ENCODE measurements at regions not wholly inside any gene's neighbourhood (a gene's known extent, or its start where the extent isn't known, plus 50 kb on each side); places are given as distances from the start of the nearest gene placed in this dataset.

DNA sequence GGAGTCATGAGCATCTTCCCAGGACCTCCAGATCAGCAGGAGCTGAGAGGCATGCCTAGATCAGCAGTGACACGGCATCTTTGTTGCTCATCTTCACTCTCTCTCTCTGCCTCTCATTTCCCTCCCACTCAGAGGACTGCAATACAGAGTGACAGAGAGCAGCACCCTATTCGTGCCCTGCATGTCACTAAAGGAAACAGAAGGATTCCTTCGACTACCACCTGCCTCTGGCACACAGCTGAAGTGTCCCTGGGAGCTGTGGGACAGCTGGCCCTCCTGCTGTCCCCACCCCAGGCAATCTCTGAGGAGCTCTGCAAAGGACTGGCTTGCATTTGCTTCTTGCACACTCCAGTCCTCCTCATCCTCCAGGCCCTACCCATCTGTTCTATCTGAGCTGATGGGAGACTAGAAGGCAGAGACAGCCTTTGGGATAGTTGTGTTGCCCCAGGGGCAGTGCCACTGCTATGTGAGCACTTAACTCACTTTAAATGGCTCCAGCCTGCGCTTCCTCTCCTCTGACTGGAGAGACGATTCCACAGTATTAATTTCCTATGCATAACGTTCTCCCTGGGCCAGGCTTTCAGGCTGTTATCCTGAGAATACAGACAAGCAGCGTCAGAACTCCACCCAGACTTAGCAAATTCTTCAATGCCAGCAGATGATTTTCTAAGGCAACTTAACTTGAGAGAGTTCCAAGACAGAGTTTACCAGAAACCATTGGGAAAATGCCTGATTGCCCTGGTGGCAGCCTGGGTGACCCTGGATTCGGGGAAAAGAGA lies 167.6 kb upstream of the MAP1B start:
- DNase-seq (ENCODE audit: low read depth in 4 of 4, low spot score in 3 of 4) = no peak

DNA sequence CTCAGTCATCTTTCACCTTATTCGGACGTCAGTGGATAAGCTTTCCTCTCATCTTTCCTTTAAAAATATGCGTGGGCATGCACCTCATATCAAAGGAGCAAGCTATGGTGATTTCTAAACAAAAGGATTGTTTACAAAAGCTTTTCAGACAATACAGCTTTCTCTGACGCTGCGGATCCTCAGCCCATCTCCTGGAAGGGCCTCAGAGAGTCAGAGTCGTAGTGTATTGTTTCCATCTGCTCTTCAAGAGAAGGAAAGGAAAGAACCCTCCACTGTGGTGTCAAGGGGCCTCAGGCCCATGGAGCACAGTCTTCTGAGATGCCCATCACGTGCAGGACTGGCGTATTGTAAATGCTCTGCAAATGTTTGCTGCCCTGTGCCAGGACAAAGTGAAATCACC lies 163.4 kb upstream of the MAP1B start:
- no peak for DNase-seq (ENCODE audit: low read depth in 4 of 4, low spot score in 3 of 4)

DNA sequence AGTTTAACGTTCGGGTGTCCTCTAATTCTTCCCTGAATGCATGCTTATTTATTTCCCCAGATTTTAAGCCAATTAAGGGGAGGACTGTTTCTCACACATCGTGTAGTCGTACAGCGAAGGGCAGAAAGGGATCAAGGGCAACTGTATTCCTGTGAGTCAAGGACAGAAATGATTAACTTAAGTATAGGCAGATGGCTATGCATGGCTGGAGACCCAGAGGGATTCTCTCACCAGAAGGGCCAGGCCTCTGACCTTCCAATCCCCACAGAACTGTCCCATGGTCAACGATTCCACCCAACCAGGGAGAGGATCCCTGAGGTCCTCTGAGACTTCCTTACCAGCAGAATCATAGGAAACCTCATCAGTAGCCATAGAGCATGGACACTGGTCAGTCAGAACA lies 161.8 kb upstream of the MAP1B start:
- DNase-seq (ENCODE audit: low read depth in 4 of 4, low spot score in 3 of 4) = no peak

DNA sequence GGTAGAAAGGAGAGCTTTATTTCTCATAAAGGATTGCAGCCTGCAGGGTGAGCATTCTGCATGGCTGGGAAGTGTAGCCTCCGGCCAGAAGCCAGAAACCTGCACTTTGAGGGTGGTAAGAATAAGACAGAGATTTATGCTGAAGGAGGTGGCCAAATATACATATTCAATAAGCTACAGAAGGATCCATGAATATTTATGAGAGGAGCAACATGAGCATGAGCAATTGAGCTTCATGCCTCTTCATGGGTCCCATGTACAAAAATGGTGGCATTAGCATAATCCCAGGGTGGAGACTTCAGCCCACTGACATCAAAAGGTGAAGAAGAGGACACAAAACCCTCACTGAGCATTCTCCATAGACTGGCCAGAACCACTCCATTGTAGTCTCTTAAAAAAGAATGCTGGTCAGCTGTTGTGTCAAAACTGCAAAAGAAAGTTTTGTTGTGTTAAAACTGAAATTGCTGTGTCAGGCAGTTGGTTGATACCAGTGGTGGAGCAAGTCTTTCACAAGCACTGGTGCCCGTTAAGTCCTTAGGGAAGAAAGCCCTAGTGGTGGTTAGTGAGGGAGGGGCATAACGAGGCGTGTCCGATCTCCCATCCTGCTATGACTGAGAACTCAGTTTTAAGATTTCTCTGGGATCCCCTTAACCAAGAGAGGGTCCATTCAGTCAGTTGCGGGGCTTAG lies 160.8 kb upstream of the MAP1B start:
- DNase-seq (ENCODE audit: low read depth in 4 of 4, low spot score in 3 of 4) = no peak

DNA sequence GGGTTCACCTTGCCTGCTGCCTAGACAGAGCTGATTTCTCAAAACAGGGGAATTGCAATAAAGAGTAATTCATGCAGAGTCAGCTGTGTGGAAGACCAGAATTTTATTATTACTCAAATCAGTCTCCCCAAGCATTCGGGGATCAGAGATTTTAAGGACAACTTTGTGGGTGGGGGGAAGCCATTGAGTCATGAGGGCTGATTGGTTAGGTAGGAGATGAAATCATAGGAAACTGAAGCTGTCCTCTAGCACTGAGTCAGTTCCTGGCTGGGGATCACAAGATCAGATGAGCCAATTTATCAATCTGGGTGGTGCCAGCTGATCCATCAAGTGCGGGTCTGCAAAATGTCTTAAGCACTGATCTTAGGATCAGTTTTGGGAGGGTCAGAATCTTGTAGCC lies 159.1 kb upstream of the MAP1B start:
- no peak for DNase-seq (ENCODE audit: low read depth in 4 of 4, low spot score in 3 of 4)

DNA sequence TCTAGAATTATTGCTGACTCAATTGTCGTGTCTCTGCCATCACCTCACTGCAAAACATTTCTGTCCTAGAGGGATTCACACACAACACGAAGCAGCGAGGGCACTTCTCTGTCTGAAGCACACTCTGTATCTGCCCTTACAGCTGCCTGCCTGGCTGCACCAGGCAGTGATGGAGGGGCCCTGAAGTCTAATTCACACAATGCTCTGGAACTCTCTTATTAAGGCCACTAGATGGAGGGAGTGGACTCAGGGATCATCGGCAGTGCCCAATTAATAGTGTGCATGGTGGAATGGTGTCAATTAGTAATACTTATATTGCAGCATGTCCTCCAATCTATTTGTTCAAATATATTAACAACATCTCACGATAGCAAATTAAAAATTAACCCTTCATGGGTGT lies 157.5 kb upstream of the MAP1B start:
- no peak for DNase-seq (ENCODE audit: low read depth in 4 of 4, low spot score in 3 of 4)

DNA sequence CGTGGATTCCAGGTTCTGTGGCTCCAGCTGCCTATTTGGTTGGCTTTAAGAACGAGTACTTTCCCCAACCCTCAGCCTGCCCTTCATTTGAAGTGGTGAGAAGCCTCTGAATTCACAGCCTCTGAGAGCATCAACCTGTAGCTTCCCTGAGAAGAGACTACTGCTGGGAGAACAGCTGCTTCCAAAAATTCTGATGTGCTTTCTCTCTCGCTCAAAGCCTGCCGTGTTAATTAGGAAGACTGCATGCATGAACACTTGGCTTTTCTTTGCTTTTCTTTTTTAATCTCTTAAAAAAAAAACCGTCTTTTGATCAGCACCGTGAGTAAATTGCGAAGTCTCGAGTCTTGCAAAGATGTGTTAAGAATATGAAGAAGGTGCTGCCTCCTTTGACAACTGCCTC lies 153.4 kb upstream of the MAP1B start:
- DNase-seq (ENCODE audit: low read depth in 4 of 4, low spot score in 3 of 4) = no peak

DNA sequence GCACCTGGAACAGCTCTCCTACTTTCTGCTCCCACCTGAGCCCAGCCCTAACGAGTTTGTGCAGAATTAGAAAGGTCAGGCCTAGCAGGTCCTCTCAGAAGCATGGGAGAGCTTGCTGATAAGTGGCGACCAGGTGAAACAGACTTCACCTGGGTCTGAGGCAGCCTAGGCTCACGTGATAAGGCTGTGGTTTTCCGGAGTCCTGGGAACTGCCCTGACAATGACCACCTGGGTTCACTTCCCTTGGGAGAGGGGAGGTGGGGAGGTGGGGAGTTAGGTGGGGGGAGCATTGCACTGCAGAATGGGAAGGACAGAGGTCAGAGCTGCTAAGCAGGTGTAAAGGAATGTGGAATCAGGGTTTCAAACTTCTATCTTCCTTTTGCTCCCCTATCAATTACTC lies 152.9 kb upstream of the MAP1B start:
- DNase-seq (ENCODE audit: low read depth in 4 of 4, low spot score in 3 of 4) = no peak

DNA sequence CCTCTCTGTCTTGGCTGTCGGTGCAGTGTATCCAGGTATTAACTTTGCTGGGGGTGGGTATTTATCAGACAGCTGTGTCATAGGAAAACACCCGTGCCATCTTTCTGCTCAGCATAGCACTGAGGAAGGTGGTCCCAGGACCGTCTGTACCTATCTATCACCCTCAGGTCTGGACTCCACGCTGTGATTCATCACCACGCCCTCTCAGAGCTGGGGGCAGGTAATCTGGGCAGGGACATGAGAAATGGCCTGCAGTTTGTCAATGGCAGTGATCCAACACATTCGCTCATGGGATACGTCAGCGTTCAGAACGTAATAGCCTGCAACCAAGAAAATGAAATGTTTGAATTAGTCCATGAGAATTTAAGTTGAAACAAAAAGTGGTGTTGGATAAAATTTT lies 151.6 kb upstream of the MAP1B start:
- DNase-seq (ENCODE audit: low read depth in 4 of 4, low spot score in 3 of 4) = no peak

DNA sequence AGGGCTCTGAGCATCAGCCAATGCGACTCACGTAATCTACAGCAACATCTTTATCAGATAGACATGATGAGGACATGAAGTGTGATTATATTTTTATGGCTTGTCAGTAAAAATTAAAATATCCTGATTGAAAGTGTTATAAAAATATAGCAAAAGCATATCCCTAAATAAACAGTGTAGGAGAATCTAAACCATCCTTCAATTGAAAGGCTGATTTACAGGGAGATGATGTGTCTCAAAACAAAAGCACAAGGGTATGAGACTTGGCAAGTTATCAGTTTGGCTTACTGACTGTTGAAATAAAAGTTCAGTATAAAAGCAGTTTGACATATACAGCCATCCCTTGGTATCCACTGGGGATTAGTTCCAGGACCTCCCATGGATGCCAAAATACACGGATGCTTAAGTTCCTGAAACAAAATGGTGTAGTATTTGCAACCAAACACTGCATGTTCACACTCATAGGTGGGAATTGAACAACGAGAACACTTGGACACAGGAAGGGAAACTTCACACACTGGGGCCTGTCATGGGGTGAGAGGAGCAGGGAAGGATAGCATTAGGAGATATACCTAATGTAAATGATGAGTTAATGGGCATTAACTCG lies 149.9 kb upstream of the MAP1B start:
- no peak for DNase-seq (ENCODE audit: low read depth in 4 of 4, low spot score in 3 of 4)

DNA sequence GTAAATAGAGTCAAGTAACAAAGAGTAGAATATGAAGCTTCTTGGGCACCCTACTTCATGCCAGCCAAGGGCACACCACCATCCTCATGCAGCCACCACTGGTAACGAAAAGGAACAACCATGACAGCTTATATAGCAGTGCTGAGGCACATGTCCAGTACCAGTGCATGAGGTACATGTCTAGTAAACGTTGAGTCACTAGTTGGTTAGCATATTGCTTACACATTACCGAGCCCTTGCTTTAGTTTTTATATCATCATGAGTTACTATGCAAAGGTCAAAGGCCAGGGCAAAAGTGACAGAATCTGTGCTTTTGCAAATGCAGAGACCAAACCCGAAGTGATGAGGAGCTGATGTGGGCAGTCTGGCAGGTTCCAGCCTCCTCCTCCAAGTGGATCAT lies 147.1 kb upstream of the MAP1B start:
- no peak for DNase-seq (ENCODE audit: low read depth in 4 of 4, low spot score in 3 of 4)

DNA sequence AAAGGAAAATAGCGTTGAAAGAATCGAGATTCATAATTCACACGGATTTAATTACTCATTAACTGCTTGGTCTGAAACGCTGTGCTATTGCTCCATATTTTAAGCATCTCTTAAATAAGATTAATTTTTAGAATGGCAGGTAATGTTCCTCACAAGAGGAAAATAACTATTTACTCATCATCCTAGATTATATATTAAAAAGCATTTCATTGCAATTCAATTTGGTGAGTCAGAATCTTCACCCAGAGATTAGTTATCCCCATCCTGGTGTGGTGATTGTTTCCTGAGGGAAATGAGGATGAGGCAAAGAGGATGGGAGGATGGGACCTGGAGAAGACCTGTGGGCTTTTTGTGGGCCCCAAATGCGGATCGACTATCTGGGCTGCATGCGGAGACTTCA lies 145.5 kb upstream of the MAP1B start:
- no peak for DNase-seq (ENCODE audit: low read depth in 4 of 4, low spot score in 3 of 4)

DNA sequence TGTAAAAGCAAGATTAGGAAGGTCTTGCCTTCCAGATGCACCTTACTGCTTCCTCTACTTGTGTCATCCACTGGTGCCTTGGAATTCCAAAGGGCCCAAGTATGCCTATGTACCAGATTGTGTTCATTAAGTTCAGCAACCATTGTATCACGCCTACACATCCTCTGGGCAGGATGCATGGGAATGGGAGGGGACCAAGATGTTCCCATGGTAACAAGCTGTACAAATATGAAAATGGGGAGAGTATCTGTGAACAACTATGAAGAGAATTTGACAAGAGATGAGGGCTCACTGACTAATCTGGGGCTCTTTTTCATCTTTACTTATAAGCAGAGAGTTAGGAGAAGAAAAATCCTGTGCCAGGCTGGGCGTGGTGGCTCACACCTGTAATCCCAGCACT lies 137.8 kb upstream of the MAP1B start:
- DNase-seq (ENCODE audit: low read depth in 4 of 4, low spot score in 3 of 4) = no peak

DNA sequence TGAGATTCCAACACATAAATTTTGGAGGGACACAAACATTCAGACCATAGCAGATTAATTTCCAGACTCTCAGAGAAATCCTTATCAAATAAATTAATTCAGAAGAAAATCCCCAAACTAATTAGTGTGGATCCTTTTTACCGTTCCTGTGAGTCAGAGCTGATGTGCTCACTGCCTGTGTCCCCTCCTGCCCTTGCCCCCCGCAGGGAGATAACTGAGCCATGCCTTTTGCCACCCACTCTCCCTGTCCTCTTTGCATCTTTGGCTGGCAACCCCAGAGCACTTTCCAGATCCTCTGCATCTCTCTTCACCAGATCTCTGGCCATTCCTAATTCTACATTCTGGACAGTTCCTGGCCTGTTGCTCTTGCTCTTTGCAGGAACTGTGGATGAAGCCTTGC lies 135.4 kb upstream of the MAP1B start:
- no peak for DNase-seq (ENCODE audit: low read depth in 4 of 4, low spot score in 3 of 4)

DNA sequence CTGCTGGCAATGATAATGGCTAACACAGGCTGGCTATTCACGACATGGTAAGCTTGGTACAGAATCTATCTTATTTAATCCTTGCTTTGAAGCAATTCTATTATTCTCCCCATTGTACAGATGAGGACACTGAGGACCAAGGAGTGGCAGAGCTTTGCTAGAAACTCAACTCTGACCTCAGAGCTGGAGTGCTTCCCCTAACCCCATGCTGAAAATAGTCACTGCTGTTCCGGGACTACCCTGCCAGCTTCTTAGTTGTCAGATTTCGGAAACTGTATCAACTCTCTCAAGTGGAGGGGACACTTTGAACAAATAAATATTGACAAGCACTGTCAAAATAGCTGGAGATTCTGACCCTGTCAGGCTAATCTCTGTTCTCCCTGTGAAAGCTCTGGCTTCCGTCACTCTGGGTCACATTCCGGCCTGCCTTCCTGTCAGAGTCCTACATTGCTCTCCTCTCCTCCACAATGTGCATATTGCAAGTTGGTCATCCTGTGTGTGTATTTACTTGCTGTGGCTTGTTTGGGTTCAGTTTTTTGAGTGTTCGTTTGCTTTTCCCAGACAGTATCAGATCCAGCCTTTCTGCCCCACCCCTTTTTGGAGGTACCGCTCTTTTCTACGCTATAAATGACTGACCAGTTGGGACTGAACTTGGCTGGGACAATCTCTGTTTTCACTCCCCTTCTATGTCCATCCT lies 134.3 kb upstream of the MAP1B start:
- DNase-seq (ENCODE audit: low read depth in 4 of 4, low spot score in 3 of 4) = no peak

DNA sequence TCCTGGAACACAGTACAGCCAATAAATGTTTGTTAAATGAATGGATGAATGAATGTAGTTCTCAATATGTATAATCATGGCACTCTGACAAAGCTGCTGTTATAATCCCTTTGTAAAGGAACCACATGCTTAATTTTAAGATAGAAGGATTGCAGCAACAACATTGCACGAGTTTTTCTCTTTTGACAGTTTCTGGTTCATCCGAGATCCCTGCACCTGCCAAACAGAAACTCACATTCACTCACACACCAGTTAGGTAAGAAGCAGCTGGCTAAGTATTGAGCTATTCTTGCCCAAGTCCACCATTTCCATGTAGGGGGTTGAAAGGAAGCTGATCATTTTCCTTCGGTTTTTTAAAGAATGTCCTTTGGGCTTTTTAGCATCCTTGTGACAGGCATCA lies 133.7 kb upstream of the MAP1B start:
- DNase-seq (ENCODE audit: low read depth in 4 of 4, low spot score in 3 of 4) = no peak

DNA sequence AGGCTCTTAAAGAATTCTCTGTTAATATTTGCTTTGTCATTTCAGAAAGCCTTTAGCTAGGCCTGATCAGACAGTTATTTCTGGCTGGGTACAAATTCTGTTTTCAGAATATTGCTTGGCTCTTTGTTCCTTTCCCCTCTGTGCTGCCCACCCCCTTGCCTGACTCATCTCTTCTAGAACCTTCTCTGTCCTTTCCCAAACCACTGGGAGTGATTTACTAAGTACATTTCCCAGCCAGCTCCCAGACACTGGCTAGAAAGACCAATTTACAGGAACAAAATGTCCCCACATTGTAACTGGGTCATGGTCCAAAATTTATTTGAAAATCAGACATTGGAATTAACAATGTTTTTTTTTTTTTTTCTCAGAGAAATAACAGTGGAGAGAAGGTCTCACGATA lies 133.1 kb upstream of the MAP1B start:
- no peak for DNase-seq (ENCODE audit: low read depth in 4 of 4, low spot score in 3 of 4)

DNA sequence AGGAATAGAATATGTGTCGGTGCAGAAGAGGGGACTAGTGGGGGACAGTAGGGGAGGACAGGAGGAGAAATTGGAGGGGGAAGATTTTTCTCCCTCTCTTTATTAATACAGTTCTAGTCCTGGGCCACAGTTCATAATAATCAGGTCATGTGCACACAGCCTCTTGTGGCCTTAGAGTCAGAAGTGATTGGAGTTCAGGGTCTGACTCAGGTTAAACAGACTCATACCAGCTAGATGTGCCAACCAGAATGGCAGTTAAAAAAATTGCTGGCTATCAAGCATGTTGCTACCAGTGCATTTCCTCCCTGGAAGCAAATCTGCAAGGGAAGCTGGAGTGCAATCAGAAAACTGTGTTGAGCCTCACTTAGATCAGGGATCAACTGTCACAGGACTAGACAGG lies 132.7 kb upstream of the MAP1B start:
- DNase-seq (ENCODE audit: low read depth in 4 of 4, low spot score in 3 of 4) = no peak

DNA sequence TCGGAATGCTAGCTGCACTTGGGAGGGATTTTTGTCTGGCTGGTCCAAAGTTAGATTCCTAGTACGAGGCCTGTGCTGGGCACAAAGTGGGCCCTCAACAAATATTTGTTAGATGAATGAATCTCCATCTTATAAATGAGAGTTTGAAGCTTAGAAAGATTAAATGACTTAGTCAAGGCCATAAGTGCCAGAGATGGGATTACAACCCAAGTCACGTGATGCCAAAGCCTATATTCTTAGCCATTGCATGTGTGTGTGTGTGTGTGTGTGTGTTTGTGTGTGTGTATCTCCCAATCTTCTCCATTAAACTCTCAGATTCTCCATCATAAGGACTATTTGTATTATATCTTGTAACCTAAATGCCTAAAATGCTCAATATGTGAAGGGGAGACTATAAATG lies 130.8 kb upstream of the MAP1B start:
- DNase-seq (ENCODE audit: low read depth in 4 of 4, low spot score in 3 of 4) = no peak

DNA sequence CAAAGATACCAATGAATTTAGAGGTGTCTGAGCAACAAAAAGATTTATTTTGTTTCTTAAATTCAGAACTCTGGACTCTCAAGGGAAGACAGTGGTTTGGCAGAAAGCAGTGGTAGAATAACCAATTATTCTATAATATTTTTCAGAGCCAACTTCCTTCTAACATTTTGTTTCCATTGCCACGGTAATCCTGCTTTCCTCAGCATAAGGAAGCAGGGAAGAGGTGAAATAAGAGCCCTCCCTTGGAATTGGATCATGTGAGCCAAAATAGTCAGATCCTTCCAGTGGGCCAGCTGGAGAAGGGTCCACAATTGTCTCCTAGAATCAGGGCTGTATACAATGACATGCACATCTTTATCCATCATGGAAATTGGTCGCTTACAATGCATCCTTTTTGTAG lies 130.0 kb upstream of the MAP1B start:
- no peak for DNase-seq (ENCODE audit: low read depth in 4 of 4, low spot score in 3 of 4)

DNA sequence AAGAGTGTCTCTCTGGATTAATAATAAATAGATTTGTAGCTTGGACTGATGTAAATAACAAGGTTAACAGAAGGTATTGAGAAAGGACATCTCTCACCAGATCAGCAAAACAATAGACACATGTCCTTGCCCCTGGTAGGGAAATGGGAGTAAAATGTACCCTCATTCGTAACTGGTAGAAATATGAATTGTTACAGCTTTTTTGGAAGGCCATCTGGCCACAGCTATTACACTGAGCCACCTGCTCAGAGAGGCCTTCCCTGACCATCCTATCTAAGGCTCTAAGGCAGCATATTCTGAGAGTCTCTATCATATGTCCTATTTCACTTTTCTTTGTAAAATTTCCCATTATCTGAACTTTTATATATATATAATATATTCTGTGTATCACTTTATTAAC lies 129.1 kb upstream of the MAP1B start:
- DNase-seq (ENCODE audit: low read depth in 4 of 4, low spot score in 3 of 4) = no peak

Measured in right renal pelvis (tissue), 4 donors.